Loucy (cell line): ENCODE measurements at regions not wholly inside any gene's neighbourhood (a gene's known extent, or its start where the extent isn't known, plus 50 kb on each side); places are given as distances from the start of the nearest gene placed in this dataset.

Experiments
- H2AFZ ChIP-seq: fragments of 200-600 bp; sonication (generic); 2 replicates; pipeline ENCODE4 v1.6.0; 2016; ENCODE audit warnings: antibody characterized with exemption, mild to moderate bottlenecking, low read length, moderate library complexity
- H3F3A ChIP-seq: fragments of 200-600 bp; 2 replicates; pipeline ENCODE4 v1.6.0; 2016; ENCODE audit warnings: antibody characterized with exemption, low read depth, mild to moderate bottlenecking
- H3K27me3 ChIP-seq: fragments of 200-600 bp; sonication (generic); 2 replicates; pipeline ENCODE4 v1.6.1; 2014; ENCODE audit warnings: low read length, mild to moderate bottlenecking; ENCODE audit not compliant: insufficient read depth, poor library complexity, severe bottlenecking
- H3K36me3 ChIP-seq: fragments of 200-600 bp; sonication (generic); 2 replicates; pipeline ENCODE4 v1.6.1; 2016; ENCODE audit warnings: low read length; ENCODE audit not compliant: insufficient read depth
- H3K4me1 ChIP-seq: fragments of 200-600 bp; sonication (generic); 2 replicates; pipeline ENCODE4 v1.5.1; 2014; ENCODE audit warnings: low read length, mild to moderate bottlenecking; ENCODE audit not compliant: insufficient read depth, poor library complexity, severe bottlenecking
- H3K4me2 ChIP-seq: fragments of 200-600 bp; sonication (generic); 2 replicates; pipeline ENCODE4 v1.6.0; 2014; ENCODE audit warnings: antibody characterized with exemption, low read length, low read depth, mild to moderate bottlenecking; ENCODE audit not compliant: poor library complexity, severe bottlenecking
- H3K4me3 ChIP-seq: fragments of 200-600 bp; sonication (generic); 2 replicates; pipeline ENCODE4 v1.5.1; 2014; ENCODE audit warnings: low read length, mild to moderate bottlenecking, mixed read lengths; ENCODE audit not compliant: poor library complexity, severe bottlenecking
- H3K79me2 ChIP-seq: fragments of 200-600 bp; sonication (generic); 2 replicates; pipeline ENCODE4 v1.6.1; 2014; ENCODE audit warnings: low read length; ENCODE audit not compliant: insufficient read depth
- H3K9ac ChIP-seq: fragments of 200-600 bp; sonication (generic); 2 replicates; pipeline ENCODE4 v1.6.0; 2014; ENCODE audit warnings: mild to moderate bottlenecking, low read depth, low read length, moderate library complexity; ENCODE audit not compliant: poor library complexity, severe bottlenecking
- H3K9me2 ChIP-seq: fragments of 200-600 bp; sonication (generic); replicated peaks from 2 replicates; pipeline ENCODE4 v1.6.1; 2016; ENCODE audit warnings: low read depth, low read length, mixed read lengths
- H3K9me3 ChIP-seq: fragments of 200-600 bp; sonication (generic); 2 replicates; pipeline ENCODE4 v1.6.1; 2014; ENCODE audit warnings: mild to moderate bottlenecking, antibody characterized with exemption, low read length, low read depth; ENCODE audit not compliant: insufficient read depth
- H4K20me1 ChIP-seq: fragments of 200-600 bp; sonication (generic); 2 replicates; pipeline ENCODE4 v1.6.0; 2014; ENCODE audit warnings: antibody characterized with exemption, low read length, mild to moderate bottlenecking; ENCODE audit not compliant: insufficient read depth, poor library complexity, severe bottlenecking
- CTCF ChIP-seq: fragments of 200-600 bp; sonication (generic); conservative IDR thresholded peaks from 2 replicates; pipeline ENCODE4 v1.5.1; 2014; ENCODE audit warnings: mild to moderate bottlenecking, antibody characterized with exemption, low read length
- EZH2phosphoT487 ChIP-seq: fragments of 200-600 bp; IDR thresholded peaks from 2 replicates; pipeline ENCODE4 v1.6.1; 2018; ENCODE audit warnings: antibody characterized with exemption, mild to moderate bottlenecking, moderate library complexity, borderline replicate concordance

DNA sequence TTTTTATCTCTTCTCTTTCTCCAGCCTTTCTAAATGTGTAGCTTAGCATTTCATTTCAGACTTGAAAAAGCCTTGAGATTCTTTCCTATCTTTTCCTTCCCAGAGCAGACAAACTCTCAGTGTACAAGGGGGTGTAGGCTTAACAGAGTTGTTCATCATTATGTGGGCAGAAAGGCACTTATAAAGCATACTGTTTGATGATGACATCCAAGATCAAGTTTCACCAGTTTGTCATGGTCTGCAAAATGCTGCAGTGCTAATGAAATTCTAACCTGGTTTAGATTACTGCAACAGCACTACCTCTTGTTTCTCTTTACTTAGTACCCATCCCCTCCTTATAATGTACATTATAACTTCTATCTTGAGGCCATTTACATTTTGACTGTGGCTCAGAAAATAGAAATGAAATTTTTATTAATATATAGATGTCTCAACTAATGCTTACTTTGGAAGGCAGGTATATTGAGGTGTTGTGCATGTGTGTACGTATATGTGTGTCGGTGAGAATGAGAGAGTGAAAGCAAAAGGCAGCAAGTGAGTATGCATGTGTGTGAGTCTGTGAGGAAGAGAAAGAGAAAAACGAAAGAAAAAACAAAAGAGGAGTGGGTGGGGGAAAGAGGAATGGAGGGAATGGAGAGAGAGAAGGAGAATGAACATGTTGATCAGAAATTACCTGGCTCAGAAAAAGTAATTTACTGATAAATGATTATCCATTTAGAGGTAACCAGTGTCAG is 1043.6 kb downstream of the TUSC7 start:
- no peak for TF ChIP-seq EZH2phosphoT487
- TF ChIP-seq CTCF = no peak
- no peak overlapping the region for H3K9ac ChIP-seq
- H3K4me3 ChIP-seq = no peak overlapping the region
- no peaks in the 10 kb centered on the region for H3K9me2 ChIP-seq
- no peaks in the 10 kb centered on the region for H3K27me3 ChIP-seq
- H3F3A ChIP-seq = no peaks in the 10 kb centered on the region
- H3K79me2 ChIP-seq = no peaks in the 10 kb centered on the region
- H2AFZ ChIP-seq = no peak overlapping the region
- no peak overlapping the region for H3K4me2 ChIP-seq
- no peaks in the 10 kb centered on the region for H3K4me1 ChIP-seq
- no peaks in the 10 kb centered on the region for H3K9me3 ChIP-seq
- H3K36me3 ChIP-seq = no peaks in the 10 kb centered on the region
- no peaks in the 10 kb centered on the region for H4K20me1 ChIP-seq

DNA sequence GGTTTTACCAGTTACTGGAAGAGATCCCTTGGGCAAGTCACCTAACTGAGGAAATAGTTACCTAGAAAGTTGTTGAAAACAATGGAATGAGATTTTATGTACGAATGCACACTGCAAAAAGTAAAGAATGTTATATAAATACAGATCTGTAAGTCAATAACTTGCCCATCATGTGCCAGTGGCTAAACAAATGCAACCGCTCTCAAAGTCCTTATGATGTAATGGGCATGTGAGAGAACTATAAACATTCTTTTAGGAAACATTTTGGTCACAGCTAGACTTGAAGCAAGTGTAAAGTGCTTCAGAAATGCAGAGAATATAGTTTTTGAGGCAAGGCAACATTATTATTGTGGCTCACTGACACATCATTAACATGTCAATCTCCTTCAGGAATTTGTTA is 1044.5 kb downstream of the TUSC7 start:
- no peaks in the 10 kb centered on the region for H3K36me3 ChIP-seq
- TF ChIP-seq EZH2phosphoT487 (no peak), CTCF (no peak)

DNA sequence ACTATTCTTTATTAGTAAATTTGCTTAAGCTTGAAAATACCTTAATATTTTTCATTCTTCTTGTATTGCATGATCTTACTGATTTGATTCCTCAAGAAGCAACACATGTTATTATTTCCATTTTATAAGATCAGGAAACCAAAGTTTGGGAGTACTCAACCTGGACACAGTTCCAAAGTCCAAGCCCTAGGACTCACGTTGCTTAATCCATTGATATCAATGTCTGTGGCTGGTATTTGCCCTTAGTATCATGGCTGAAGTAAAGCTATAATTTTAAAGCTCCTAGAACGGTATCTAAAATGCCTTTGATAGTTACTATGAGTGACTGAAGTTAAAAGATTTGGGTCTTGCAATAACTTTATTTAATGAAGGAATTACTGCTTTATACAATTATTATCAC is 1045.3 kb downstream of the TUSC7 start:
- no peak overlapping the region for H3K4me2 ChIP-seq
- no peaks in the 10 kb centered on the region for H3K79me2 ChIP-seq
- H3K9me3 ChIP-seq = no peaks in the 10 kb centered on the region
- H4K20me1 ChIP-seq = no peaks in the 10 kb centered on the region
- H3K36me3 ChIP-seq = no peaks in the 10 kb centered on the region
- no peaks in the 10 kb centered on the region for H3K27me3 ChIP-seq
- no peak overlapping the region for H3K9ac ChIP-seq
- no peaks in the 10 kb centered on the region for H3K4me1 ChIP-seq
- no peaks in the 10 kb centered on the region for H3K9me2 ChIP-seq
- TF ChIP-seq CTCF = no peak
- TF ChIP-seq EZH2phosphoT487 = no peak
- no peaks in the 10 kb centered on the region for H3F3A ChIP-seq
- H2AFZ ChIP-seq = no peak overlapping the region
- no peak overlapping the region for H3K4me3 ChIP-seq

More for the DNA sequence above, 1044.5 kb downstream of the TUSC7 start:
- no peaks in the 10 kb centered on the region for H3K9me3 ChIP-seq
- H3K4me3 ChIP-seq = no peak overlapping the region
- no peaks in the 10 kb centered on the region for H3K27me3 ChIP-seq
- H3K9ac ChIP-seq = no peak overlapping the region
- no peaks in the 10 kb centered on the region for H3K4me1 ChIP-seq
- H3K9me2 ChIP-seq = no peaks in the 10 kb centered on the region
- H3F3A ChIP-seq = no peaks in the 10 kb centered on the region
- H2AFZ ChIP-seq = no peak overlapping the region
- H4K20me1 ChIP-seq = no peaks in the 10 kb centered on the region
- no peak overlapping the region for H3K4me2 ChIP-seq
- no peaks in the 10 kb centered on the region for H3K79me2 ChIP-seq
